ENCODE measurements at regions not wholly inside any gene's neighbourhood (a gene's known extent, or its start where the extent isn't known, plus 50 kb on each side); places are given as distances from the start of the nearest gene placed in this dataset.
A peak's percentile ranks its signal among the peaks of the same experiment; 100 is the strongest.

GRCh38 chr14:97368900-97369564 is 571.9 kb downstream of the VRK1 start:
- no peak for DNase-seq

GRCh38 chr14:97369901-97370300 is 572.7 kb downstream of the VRK1 start:
- DNase-seq: no peak

DNA sequence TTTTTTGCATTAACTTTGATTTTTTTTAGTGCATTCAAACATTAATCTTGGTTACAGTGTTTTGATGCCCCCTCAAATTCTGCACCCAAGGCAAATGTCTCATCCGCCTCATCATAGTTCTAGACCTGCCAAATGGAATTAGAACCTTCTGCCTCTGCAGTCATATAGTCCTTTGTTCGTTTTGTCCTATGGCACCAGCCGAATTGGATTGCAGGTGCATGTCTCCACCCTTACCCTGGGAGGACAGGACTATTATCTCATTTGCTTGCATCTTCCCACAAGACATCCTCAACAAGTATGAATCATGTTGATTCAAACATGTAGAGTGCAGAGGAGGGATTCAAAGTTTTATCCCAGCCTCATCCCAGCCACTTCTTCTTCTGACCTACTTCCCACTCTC is 579.1 kb downstream of the VRK1 start:
- DNase-seq: no peak

DNA sequence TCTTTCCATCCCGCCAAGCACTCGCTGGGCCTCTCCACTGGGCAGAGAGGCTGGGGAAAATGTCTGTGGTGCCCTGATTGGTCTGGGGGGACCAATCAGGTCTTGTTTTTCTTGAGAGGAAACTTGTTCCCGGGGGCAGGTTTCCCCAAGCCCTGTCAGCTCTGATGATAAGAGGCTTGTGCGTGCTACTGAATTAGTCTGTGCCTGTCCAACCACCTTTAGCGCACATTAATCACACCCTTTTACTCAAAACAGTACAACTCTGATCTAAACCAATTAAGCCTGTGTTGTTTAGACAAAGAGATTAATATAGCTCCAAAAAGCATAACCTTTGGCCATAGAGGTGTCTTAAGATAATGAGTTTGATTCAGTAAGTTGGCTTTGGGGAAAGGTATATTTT is 580.4 kb downstream of the VRK1 start:
- no peak for DNase-seq

DNA sequence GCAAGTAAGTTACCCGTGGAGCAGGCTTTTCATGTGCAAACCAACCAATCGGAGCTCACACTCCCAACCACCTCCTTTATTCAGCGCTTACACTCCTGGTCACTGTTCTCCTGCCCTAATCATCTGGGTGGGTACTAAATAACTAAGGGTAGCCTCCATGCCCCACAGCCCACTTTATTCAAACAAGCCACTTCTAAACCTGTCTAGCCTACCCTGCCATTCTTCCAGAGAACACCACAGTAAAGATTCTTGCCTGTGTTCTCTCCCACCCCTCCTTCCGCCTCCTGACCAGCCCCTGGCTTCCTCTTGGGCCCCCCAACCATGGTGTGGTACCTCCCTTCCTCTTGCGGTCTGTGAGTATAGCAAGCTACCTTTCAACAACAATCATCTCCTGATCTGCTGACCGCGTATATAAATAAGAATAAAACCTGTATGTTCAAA is 581.9 kb downstream of the VRK1 start:
- no peak for DNase-seq

GRCh38 chr14:97380539-97380941 is 583.4 kb downstream of the VRK1 start:
- DNase-seq: peak; percentile 45

- no peak for DNase-seq
Measured at GRCh38 chr14:97381309-97381708, 584.1 kb downstream of the VRK1 start.

DNA sequence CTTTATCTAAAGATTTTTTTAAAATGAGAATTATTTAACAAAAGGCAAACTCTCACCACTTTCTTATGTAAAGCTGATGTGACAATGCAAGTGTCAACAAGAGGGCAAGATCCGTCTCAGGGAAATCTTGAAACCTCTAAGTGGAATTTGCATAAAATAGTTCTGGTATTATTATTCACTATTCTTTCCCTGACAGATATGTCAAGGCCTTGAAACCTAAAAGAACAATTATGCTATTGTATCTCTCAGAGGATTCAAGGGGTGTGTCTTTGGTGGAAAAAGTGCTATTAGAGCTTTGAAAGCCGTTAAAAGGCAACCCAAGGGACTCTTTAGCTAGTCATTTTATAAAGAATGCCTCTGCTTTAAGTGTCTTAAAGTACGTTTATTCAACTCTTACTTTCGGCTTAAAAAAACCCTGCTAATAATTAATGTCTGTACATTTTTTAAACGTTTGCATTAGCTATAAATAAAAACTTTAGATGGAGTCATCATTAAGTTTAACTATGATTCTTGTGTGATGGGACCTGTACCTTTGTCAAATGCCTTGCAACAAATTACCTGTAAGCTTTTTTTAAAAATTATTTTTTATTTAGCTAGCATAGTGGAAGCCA is 585.5 kb downstream of the VRK1 start:
- DNase-seq: no peak

GRCh38 chr14:97385727-97386126 is 588.5 kb downstream of the VRK1 start:
- no peak for DNase-seq

- no peak for DNase-seq
Measured at GRCh38 chr14:97387252-97387874, 590.2 kb downstream of the VRK1 start.

DNA sequence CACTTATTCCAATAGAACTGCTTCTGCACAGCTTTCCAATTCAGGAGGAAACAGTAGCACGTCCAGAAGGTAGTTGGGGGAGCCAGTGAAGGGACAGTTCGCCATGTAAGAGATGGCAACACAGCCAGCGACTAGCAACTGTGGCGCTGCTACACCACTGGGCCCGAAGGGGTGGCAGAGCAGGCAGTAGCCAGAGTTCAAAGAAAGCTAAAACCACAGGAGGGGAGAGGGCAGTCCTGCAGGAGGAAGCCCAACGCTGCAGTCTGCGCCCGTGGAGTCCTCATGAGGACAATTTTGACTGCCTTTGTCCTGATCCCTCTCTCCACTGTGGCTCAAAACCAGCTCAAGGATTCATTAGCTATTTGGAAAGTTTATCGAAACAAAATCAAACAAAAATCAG is 591.2 kb downstream of the VRK1 start:
- DNase-seq: no peak

DNA sequence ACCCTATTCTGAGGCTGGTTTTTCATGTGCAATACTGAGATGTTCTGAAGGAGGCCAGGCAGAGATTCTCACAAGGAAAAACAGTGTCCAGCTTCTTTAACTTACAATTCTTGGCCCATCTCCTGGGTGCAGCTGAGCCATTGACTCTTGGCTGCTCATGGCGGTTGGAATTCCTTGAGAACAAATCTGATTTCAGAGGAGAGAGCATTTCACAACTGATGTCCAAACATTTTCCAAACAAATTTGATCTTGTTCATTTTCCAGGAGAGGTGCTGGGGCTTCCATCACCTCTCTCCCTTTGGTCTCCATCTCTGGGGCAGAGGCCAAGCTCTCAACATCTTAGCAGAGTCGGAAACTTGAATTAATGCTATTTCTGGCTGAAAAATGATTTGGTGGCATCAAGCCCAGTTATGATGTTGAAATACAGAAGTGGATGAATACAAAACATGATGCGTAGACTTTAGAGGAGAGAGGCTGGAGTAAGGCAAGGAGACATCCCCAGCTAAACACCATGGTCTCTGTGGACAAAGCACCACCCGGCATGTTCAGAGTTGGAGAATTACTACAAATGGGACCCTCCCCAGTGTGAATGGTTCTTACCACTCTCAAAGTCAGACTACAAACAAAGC is 593.0 kb downstream of the VRK1 start:
- DNase-seq: no peak

GRCh38 chr14:97393244-97393643 is 596.1 kb downstream of the VRK1 start:
- DNase-seq: no peak

DNA sequence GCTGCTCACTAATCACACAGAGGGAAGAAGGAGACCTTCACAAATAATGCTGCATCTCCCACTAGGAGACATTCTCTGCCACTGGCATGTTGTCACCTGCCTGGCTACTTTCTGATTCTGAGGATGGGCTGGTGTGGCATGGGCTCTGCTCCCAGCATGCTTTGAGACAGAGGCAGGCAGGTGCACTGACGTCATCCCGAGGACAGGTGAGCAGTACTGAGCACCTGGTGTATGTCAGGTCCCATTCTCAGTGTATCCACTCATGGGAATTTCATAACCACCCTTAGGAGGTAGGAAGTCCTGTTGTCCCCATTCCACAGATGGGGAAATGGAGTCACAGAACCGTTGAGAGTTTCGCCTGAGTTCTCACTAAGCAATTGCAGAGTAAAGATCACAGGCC is 597.9 kb downstream of the VRK1 start:
- no peak for DNase-seq

- no peak for DNase-seq
Measured at GRCh38 chr14:97401714-97402113, 604.5 kb downstream of the VRK1 start.

GRCh38 chr14:97402279-97402678 is 605.1 kb downstream of the VRK1 start:
- no peak for DNase-seq

DNA sequence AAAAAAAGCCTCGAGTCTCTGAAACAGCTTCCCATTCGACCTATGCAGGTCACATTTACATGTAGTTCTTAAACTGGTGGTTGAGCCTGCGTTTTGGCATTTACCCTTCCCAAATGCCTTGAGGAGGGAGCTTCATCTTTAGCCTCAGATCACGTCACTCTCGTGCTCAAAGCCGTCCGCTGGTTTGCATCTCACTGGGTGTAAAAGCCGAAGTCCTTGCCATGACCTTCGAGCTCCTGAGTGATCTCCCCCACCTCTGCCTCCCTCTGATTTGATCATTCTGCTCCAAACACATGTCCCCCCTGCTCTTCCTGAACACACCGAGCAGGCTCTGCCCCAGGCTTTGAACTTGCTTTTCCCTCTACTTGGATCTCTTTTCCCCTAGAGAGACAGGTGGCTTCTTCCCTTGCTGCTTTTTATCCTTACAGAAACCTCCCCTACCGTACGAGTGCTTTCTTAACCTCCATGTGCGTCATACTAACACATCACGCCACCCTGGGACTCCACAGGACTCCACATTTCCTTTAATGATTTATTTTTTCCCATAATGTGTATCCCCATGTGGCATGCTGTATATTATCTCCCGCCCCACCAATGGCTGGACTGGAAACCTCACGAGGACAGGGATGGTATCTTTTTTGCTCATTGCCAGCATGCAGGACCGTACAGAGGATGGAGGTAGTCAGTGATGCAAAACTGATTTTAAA is 610.7 kb downstream of the VRK1 start:
- no peak for DNase-seq

DNA sequence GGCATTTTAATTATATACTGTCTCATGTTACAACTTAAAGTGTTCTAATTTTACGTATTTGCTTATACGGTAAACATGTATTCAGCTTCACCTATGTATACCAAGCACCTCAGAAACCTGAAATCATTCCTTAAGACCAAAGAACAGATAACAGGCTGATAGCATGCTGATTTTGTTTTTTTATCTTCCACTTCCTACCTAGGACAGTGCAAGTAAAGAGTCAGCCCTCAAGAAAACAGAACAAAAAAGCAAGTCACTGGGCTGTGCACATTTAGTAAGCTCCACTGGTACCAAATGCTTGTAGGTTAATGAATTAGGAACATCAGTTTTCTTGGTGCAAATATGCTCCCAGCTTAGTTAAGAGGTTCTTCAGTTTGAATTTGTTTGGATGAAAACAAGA is 611.3 kb downstream of the VRK1 start:
- no peak for DNase-seq

- no peak for DNase-seq
Measured at GRCh38 chr14:97408937-97409815, 612.0 kb downstream of the VRK1 start.

DNA sequence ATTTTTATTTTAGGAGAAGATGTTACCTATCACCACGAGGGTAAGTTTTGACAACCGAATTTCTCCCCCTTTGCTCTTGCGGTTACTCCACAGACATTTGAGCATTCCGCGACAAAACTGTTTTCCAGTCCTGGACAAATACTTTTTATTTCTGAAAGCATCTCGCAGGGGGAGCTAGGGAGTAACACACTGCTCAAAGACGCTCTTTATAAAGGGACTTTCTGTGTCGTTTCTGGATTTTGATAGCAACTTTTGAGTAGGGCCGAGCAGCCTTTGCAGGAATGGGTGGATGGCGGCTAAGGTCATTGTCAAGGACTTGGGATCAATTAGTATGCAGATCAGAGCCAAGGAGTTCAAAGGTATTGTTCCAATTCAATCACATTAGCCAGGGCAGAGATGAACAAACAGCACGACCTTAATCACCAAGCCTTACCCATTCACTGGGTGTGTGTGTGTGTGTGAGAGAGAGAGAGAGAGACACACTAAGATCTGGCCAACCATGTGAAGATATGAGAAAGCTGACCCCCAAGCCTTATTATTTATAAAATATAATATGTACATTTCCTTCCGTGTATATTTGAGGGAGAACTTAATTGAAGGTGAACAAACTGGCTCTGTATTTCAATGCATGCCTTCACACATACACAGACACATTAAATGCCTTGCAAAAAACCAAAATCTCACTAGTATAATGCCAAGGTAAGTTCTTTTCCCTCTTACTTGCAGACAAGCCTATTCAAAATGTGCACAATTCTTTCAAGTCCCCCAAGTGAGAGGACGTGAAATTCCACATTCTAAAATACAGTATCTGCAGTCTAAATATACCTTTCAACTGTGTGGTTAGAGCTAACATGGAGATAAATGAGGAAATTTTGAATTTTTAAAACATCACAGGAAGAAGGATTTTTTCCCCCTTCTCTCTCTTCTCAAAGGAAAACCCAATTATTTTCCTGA is 613.8 kb downstream of the VRK1 start:
- DNase-seq: no peak

DNA sequence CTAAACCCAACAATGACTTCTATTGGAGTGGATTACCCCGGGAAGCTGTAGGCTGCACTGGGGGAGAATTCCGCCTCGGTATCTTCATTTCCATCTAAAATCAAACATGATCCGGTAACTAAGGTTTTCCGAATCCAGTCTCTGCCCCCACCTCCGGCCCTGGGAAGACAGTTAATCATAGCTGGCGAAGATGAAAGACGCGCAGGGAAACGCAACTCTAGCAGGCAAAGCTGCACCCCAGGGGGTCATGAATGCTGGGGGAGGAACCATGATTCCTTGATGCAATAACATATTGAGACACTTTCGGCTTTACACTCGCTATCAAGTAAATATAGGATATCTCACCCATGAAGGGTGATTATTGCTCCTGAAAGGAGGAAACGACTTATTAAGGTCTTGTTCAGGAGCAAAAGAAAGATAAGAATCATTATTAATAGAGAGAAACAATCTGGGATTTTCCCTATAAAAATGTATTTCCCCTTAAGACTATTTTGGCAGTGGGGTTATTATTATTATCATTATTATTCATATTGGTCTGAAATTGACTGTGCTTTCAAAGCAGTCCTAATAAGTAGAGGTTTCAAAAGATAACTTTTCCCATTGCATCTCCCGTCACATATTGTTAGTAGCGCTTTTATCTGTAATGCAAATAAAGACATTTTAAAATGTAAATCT is 614.9 kb downstream of the VRK1 start:
- DNase-seq: no peak
